Brain pericyte (primary cell): ENCODE measurements at regions not wholly inside any gene's neighbourhood (a gene's known extent, or its start where the extent isn't known, plus 50 kb on each side); places are given as distances from the start of the nearest gene placed in this dataset.

ENCODE experiments used
- DNase-seq: peaks from one replicate; pipeline ENCODE4 v3.0.0-alpha.2; 2012; ENCODE audit warnings: low read depth, low spot score

GRCh38 chr2:128748835-128749605, 430.4 kb upstream of the HS6ST1 start:
- DNase-seq = no peak

GRCh38 chr2:128750328-128751165, 431.9 kb upstream of the HS6ST1 start:
- no peak for DNase-seq

- no peak for DNase-seq
Observed at GRCh38 chr2:128751746-128752145, 433.1 kb upstream of the HS6ST1 start.

GRCh38 chr2:128752691-128753263, 434.1 kb upstream of the HS6ST1 start:
- no peak for DNase-seq

GRCh38 chr2:128753321-128753720, 434.7 kb upstream of the HS6ST1 start:
- DNase-seq = no peak

- DNase-seq = no peak
Observed at GRCh38 chr2:128753800-128754199, 435.1 kb upstream of the HS6ST1 start.

GRCh38 chr2:128754246-128754724, 435.6 kb upstream of the HS6ST1 start:
- DNase-seq = no peak

- no peak for DNase-seq
Observed at GRCh38 chr2:128755695-128756364, 437.2 kb upstream of the HS6ST1 start.

- DNase-seq = no peak
Observed at GRCh38 chr2:128756365-128756717, 437.7 kb upstream of the HS6ST1 start.

- no peak for DNase-seq
Observed at GRCh38 chr2:128765811-128766210, 447.1 kb upstream of the HS6ST1 start.

GRCh38 chr2:128768041-128768440, 449.4 kb upstream of the HS6ST1 start:
- no peak for DNase-seq

- no peak for DNase-seq
Observed at GRCh38 chr2:128769457-128770142, 450.9 kb upstream of the HS6ST1 start.

GRCh38 chr2:128770143-128771085, 451.7 kb upstream of the HS6ST1 start:
- no peak for DNase-seq

- DNase-seq = no peak
Observed at GRCh38 chr2:128771401-128771800, 452.7 kb upstream of the HS6ST1 start.

GRCh38 chr2:128772671-128773070, 454.0 kb upstream of the HS6ST1 start:
- DNase-seq = no peak

- no peak for DNase-seq
Observed at GRCh38 chr2:128773641-128774319, 455.1 kb upstream of the HS6ST1 start.

GRCh38 chr2:128774320-128775216, 455.9 kb upstream of the HS6ST1 start:
- no peak for DNase-seq

- DNase-seq = no peak
Observed at GRCh38 chr2:128775217-128775913, 456.7 kb upstream of the HS6ST1 start.
